ENCODE measurements at regions not wholly inside any gene's neighbourhood (a gene's known extent, or its start where the extent isn't known, plus 50 kb on each side); places are given as distances from the start of the nearest gene placed in this dataset.

GRCh38 chr3:118476885-118477618 lies 557.6 kb downstream of the IGSF11 start:
- Histone ChIP-seq H3K4me3 (ENCODE audit: low read length in 2 of 2) (no peak overlapping the region), H3K4me1 (ENCODE audit: control insufficient read depth, insufficient read depth, low read length) (no peaks in the 10 kb centered on the region), H3K9ac (ENCODE audit: low read length in 2 of 2) (no peak overlapping the region), H3K9me3 (ENCODE audit: control insufficient read depth in 2 of 2, low read length in 2 of 2) (no peaks in the 10 kb centered on the region), H3K27ac (ENCODE audit: low read length) (no peak overlapping the region), H3K36me3 (ENCODE audit: control insufficient read depth in 2 of 2, insufficient read depth in 2 of 2, low read length in 2 of 2) (no peaks in the 10 kb centered on the region), H3K27me3 (ENCODE audit: control insufficient read depth in 1 of 2, insufficient read depth in 2 of 2, low read length in 2 of 2) (no peaks in the 10 kb centered on the region)

- H3K9ac ChIP-seq (ENCODE audit: low read length in 2 of 2): no peak overlapping the region
- no peak overlapping the region for H3K27ac ChIP-seq (ENCODE audit: low read length)
- no peaks in the 10 kb centered on the region for H3K27me3 ChIP-seq (ENCODE audit: control insufficient read depth in 1 of 2, insufficient read depth in 2 of 2, low read length in 2 of 2)
- no peaks in the 10 kb centered on the region for H3K36me3 ChIP-seq (ENCODE audit: control insufficient read depth in 2 of 2, insufficient read depth in 2 of 2, low read length in 2 of 2)
- H3K4me3 ChIP-seq (ENCODE audit: low read length in 2 of 2): no peak overlapping the region
- H3K4me1 ChIP-seq (ENCODE audit: control insufficient read depth, insufficient read depth, low read length): no peaks in the 10 kb centered on the region
- no peaks in the 10 kb centered on the region for H3K9me3 ChIP-seq (ENCODE audit: control insufficient read depth in 2 of 2, low read length in 2 of 2)
Measured at GRCh38 chr3:118477768-118478167, 556.9 kb downstream of the IGSF11 start.

GRCh38 chr3:118478706-118479276 lies 555.9 kb downstream of the IGSF11 start:
- Histone ChIP-seq H3K27ac (ENCODE audit: low read length) (no peak overlapping the region), H3K9me3 (ENCODE audit: control insufficient read depth in 2 of 2, low read length in 2 of 2) (no peaks in the 10 kb centered on the region), H3K4me3 (ENCODE audit: low read length in 2 of 2) (no peak overlapping the region), H3K9ac (ENCODE audit: low read length in 2 of 2) (no peak overlapping the region), H3K4me1 (ENCODE audit: control insufficient read depth, insufficient read depth, low read length) (no peaks in the 10 kb centered on the region), H3K27me3 (ENCODE audit: control insufficient read depth in 1 of 2, insufficient read depth in 2 of 2, low read length in 2 of 2) (no peaks in the 10 kb centered on the region), H3K36me3 (ENCODE audit: control insufficient read depth in 2 of 2, insufficient read depth in 2 of 2, low read length in 2 of 2) (no peaks in the 10 kb centered on the region)

GRCh38 chr3:118479376-118479775 lies 555.3 kb downstream of the IGSF11 start:
- no peak overlapping the region for H3K9ac ChIP-seq (ENCODE audit: low read length in 2 of 2)
- no peaks in the 10 kb centered on the region for H3K9me3 ChIP-seq (ENCODE audit: control insufficient read depth in 2 of 2, low read length in 2 of 2)
- H3K4me1 ChIP-seq (ENCODE audit: control insufficient read depth, insufficient read depth, low read length): no peaks in the 10 kb centered on the region

GRCh38 chr3:118480101-118480860 lies 554.4 kb downstream of the IGSF11 start:
- no peaks in the 10 kb centered on the region for H3K36me3 ChIP-seq (ENCODE audit: control insufficient read depth in 2 of 2, insufficient read depth in 2 of 2, low read length in 2 of 2)
- no peaks in the 10 kb centered on the region for H3K4me1 ChIP-seq (ENCODE audit: control insufficient read depth, insufficient read depth, low read length)
- H3K27ac ChIP-seq (ENCODE audit: low read length): no peak overlapping the region
- H3K4me3 ChIP-seq (ENCODE audit: low read length in 2 of 2): no peak overlapping the region
- H3K9me3 ChIP-seq (ENCODE audit: control insufficient read depth in 2 of 2, low read length in 2 of 2): no peaks in the 10 kb centered on the region
- H3K9ac ChIP-seq (ENCODE audit: low read length in 2 of 2): no peak overlapping the region
- H3K27me3 ChIP-seq (ENCODE audit: control insufficient read depth in 1 of 2, insufficient read depth in 2 of 2, low read length in 2 of 2): no peaks in the 10 kb centered on the region

More at GRCh38 chr3:118479376-118479775, 555.3 kb downstream of the IGSF11 start:
- Histone ChIP-seq H3K27ac (ENCODE audit: low read length) (no peak overlapping the region), H3K36me3 (ENCODE audit: control insufficient read depth in 2 of 2, insufficient read depth in 2 of 2, low read length in 2 of 2) (no peaks in the 10 kb centered on the region), H3K4me3 (ENCODE audit: low read length in 2 of 2) (no peak overlapping the region), H3K27me3 (ENCODE audit: control insufficient read depth in 1 of 2, insufficient read depth in 2 of 2, low read length in 2 of 2) (no peaks in the 10 kb centered on the region)

DNA sequence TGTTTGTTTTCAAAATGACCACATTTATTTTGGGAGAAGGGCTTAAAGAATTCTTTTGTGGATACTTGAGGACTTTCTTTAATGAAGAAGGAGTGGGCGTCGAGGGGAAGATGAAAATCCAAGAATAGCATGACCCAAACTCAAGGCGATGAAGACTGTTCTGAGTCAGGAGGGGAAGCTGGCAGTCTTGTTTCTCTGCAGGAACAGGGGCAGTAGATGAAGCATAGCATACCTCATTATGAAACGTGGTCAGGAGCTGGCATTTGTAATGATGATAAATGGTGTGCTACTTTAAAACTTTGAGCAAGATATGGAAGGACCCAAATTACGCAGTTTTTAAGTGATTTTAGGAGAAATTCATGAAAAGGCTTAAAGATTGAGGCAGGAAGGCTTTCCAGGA lies 549.0 kb downstream of the IGSF11 start:
- Histone ChIP-seq H3K27me3 (ENCODE audit: control insufficient read depth in 1 of 2, insufficient read depth in 2 of 2, low read length in 2 of 2) (no peaks in the 10 kb centered on the region), H3K36me3 (ENCODE audit: control insufficient read depth in 2 of 2, insufficient read depth in 2 of 2, low read length in 2 of 2) (no peaks in the 10 kb centered on the region), H3K9ac (ENCODE audit: low read length in 2 of 2) (no peak overlapping the region), H3K27ac (ENCODE audit: low read length) (no peak overlapping the region), H3K4me3 (ENCODE audit: low read length in 2 of 2) (no peak overlapping the region), H3K4me1 (ENCODE audit: control insufficient read depth, insufficient read depth, low read length) (no peaks in the 10 kb centered on the region), H3K9me3 (ENCODE audit: control insufficient read depth in 2 of 2, low read length in 2 of 2) (no peaks in the 10 kb centered on the region)

GRCh38 chr3:118487734-118488133 lies 546.9 kb downstream of the IGSF11 start:
- Histone ChIP-seq H3K27me3 (ENCODE audit: control insufficient read depth in 1 of 2, insufficient read depth in 2 of 2, low read length in 2 of 2) (no peaks in the 10 kb centered on the region), H3K36me3 (ENCODE audit: control insufficient read depth in 2 of 2, insufficient read depth in 2 of 2, low read length in 2 of 2) (no peaks in the 10 kb centered on the region), H3K27ac (ENCODE audit: low read length) (no peak overlapping the region), H3K4me3 (ENCODE audit: low read length in 2 of 2) (no peak overlapping the region), H3K9ac (ENCODE audit: low read length in 2 of 2) (no peak overlapping the region), H3K9me3 (ENCODE audit: control insufficient read depth in 2 of 2, low read length in 2 of 2) (no peaks in the 10 kb centered on the region), H3K4me1 (ENCODE audit: control insufficient read depth, insufficient read depth, low read length) (no peaks in the 10 kb centered on the region)

DNA sequence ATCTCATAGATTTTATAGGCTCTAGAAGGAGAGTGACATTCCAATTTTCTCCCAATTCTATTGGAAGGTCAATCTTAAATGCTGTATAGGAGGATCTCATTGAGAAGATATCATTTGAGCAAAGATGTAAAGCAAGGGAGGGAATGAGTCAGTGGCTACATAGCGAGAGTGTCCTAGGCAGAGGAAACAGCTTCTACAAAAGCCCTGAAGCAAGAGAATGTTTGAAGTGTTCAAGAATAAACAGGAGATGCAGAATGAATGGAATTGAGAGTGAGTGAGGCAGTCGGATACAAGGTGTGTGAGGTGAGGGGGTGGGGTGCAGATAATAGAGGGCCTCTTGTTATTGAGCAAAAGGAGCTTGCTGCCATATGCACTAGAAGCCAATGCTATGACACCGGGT lies 545.9 kb downstream of the IGSF11 start:
- Histone ChIP-seq H3K36me3 (ENCODE audit: control insufficient read depth in 2 of 2, insufficient read depth in 2 of 2, low read length in 2 of 2) (no peaks in the 10 kb centered on the region), H3K9ac (ENCODE audit: low read length in 2 of 2) (no peak overlapping the region), H3K27ac (ENCODE audit: low read length) (no peak overlapping the region)

GRCh38 chr3:118495206-118495605 lies 539.4 kb downstream of the IGSF11 start:
- no peak overlapping the region for H3K27ac ChIP-seq (ENCODE audit: low read length)
- H3K9ac ChIP-seq (ENCODE audit: low read length in 2 of 2): no peak overlapping the region
- H3K4me1 ChIP-seq (ENCODE audit: control insufficient read depth, insufficient read depth, low read length): no peaks in the 10 kb centered on the region
- H3K27me3 ChIP-seq (ENCODE audit: control insufficient read depth in 1 of 2, insufficient read depth in 2 of 2, low read length in 2 of 2): no peaks in the 10 kb centered on the region
- H3K4me3 ChIP-seq (ENCODE audit: low read length in 2 of 2): no peak overlapping the region
- no peaks in the 10 kb centered on the region for H3K9me3 ChIP-seq (ENCODE audit: control insufficient read depth in 2 of 2, low read length in 2 of 2)
- H3K36me3 ChIP-seq (ENCODE audit: control insufficient read depth in 2 of 2, insufficient read depth in 2 of 2, low read length in 2 of 2): no peaks in the 10 kb centered on the region

More for the DNA sequence above, 545.9 kb downstream of the IGSF11 start:
- Histone ChIP-seq H3K4me1 (ENCODE audit: control insufficient read depth, insufficient read depth, low read length) (no peaks in the 10 kb centered on the region), H3K9me3 (ENCODE audit: control insufficient read depth in 2 of 2, low read length in 2 of 2) (no peaks in the 10 kb centered on the region), H3K27me3 (ENCODE audit: control insufficient read depth in 1 of 2, insufficient read depth in 2 of 2, low read length in 2 of 2) (no peaks in the 10 kb centered on the region), H3K4me3 (ENCODE audit: low read length in 2 of 2) (no peak overlapping the region)

DNA sequence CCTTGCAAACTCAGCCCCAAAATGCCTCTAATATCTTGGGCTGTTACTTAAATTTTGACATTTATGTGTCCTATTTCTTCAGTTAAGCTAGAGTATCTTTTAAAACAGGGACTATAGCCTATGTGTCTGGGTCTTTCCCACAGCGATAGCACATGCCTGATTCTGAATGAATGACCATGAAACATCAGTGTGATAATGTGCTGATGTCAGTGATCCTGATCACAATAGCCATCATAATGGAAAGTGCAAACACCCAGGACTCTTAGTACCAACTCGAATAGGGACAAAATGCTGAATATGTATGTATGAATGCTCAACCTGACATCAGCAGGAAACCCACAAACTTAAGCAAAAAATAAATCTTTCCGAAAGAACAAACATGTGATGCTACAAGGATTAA lies 537.4 kb downstream of the IGSF11 start:
- no peaks in the 10 kb centered on the region for H3K4me1 ChIP-seq (ENCODE audit: control insufficient read depth, insufficient read depth, low read length)
- no peak overlapping the region for H3K27ac ChIP-seq (ENCODE audit: low read length)
- H3K9ac ChIP-seq (ENCODE audit: low read length in 2 of 2): no peak overlapping the region
- no peak overlapping the region for H3K4me3 ChIP-seq (ENCODE audit: low read length in 2 of 2)
- no peaks in the 10 kb centered on the region for H3K36me3 ChIP-seq (ENCODE audit: control insufficient read depth in 2 of 2, insufficient read depth in 2 of 2, low read length in 2 of 2)
- no peaks in the 10 kb centered on the region for H3K27me3 ChIP-seq (ENCODE audit: control insufficient read depth in 1 of 2, insufficient read depth in 2 of 2, low read length in 2 of 2)
- no peaks in the 10 kb centered on the region for H3K9me3 ChIP-seq (ENCODE audit: control insufficient read depth in 2 of 2, low read length in 2 of 2)

- no peak overlapping the region for H3K27ac ChIP-seq (ENCODE audit: low read length)
- H3K4me3 ChIP-seq (ENCODE audit: low read length in 2 of 2): no peak overlapping the region
- peak overlapping the region; percentile 21 to 37 for H3K9ac ChIP-seq (ENCODE audit: low read length in 2 of 2)
Measured at GRCh38 chr3:118501152-118501551, 533.5 kb downstream of the IGSF11 start.

More at GRCh38 chr3:118501152-118501551, 533.5 kb downstream of the IGSF11 start:
- H3K9me3 ChIP-seq (ENCODE audit: control insufficient read depth in 2 of 2, low read length in 2 of 2): no peaks in the 10 kb centered on the region
- no peaks in the 10 kb centered on the region for H3K4me1 ChIP-seq (ENCODE audit: control insufficient read depth, insufficient read depth, low read length)
- H3K36me3 ChIP-seq (ENCODE audit: control insufficient read depth in 2 of 2, insufficient read depth in 2 of 2, low read length in 2 of 2): no peaks in the 10 kb centered on the region
- H3K27me3 ChIP-seq (ENCODE audit: control insufficient read depth in 1 of 2, insufficient read depth in 2 of 2, low read length in 2 of 2): no peaks in the 10 kb centered on the region
